ENCODE measurements at regions not wholly inside any gene's neighbourhood (a gene's known extent, or its start where the extent isn't known, plus 50 kb on each side); places are given as distances from the start of the nearest gene placed in this dataset.
"Not testable (repeated sequence)": the region's sequence is repeated elsewhere in the genome, so short reads cannot be mapped to it uniquely, and the experiment has no call there.

- DNase-seq, result peak; percentile 22
These were observed 117.4 kb upstream of the RORB start for GRCh38 chr9:74379718-74380117.

- DNase-seq, result no peak
These were observed 105.3 kb upstream of the RORB start for GRCh38 chr9:74391816-74392215.

GRCh38 chr9:74403581-74403980, 93.6 kb upstream of the RORB start:
- DNase-seq, result no peak

GRCh38 chr9:74404620-74405019, 92.5 kb upstream of the RORB start:
- no peak for DNase-seq

- no peak for DNase-seq
These were observed 90.0 kb upstream of the RORB start for GRCh38 chr9:74407166-74407565.

GRCh38 chr9:74412236-74412979, 84.7 kb upstream of the RORB start:
- no peak for DNase-seq

GRCh38 chr9:74413876-74414275, 83.3 kb upstream of the RORB start:
- no peak for DNase-seq

- no peak for DNase-seq
These were observed 82.8 kb upstream of the RORB start for GRCh38 chr9:74414325-74414724.

- DNase-seq, result no peak
These were observed 81.1 kb upstream of the RORB start for GRCh38 chr9:74415995-74416394.

- not testable (repeated sequence) for DNase-seq
These were observed 72.6 kb upstream of the RORB start for GRCh38 chr9:74424488-74424887.

GRCh38 chr9:74431467-74431866, 65.7 kb upstream of the RORB start:
- no peak for DNase-seq

GRCh38 chr9:74443036-74443750, 53.9 kb upstream of the RORB start:
- DNase-seq, result no peak

GRCh38 chr9:74444369-74444768, 52.8 kb upstream of the RORB start:
- no peak for DNase-seq

Measured in NCI-H774 (cell line).